ENCODE measurements at regions not wholly inside any gene's neighbourhood (a gene's known extent, or its start where the extent isn't known, plus 50 kb on each side); places are given as distances from the start of the nearest gene placed in this dataset.

- no peak for DNase-seq
Measured at GRCh38 chr4:3818371-3818770, 52.2 kb downstream of the ADRA2C start.

GRCh38 chr4:3819210-3819919 lies 53.2 kb downstream of the ADRA2C start:
- no peak for DNase-seq

GRCh38 chr4:3820016-3820805 lies 54.0 kb downstream of the ADRA2C start:
- no peak for DNase-seq

- DNase-seq, result no peak
Measured at GRCh38 chr4:3820806-3821579, 54.8 kb downstream of the ADRA2C start.

GRCh38 chr4:3821580-3822229 lies 55.5 kb downstream of the ADRA2C start:
- DNase-seq, result no peak

GRCh38 chr4:3822230-3822947 lies 56.2 kb downstream of the ADRA2C start:
- DNase-seq, result no peak

GRCh38 chr4:3823496-3824341 lies 57.5 kb downstream of the ADRA2C start:
- no peak for DNase-seq

GRCh38 chr4:3824521-3825270 lies 58.5 kb downstream of the ADRA2C start:
- no peak for DNase-seq

- no peak for DNase-seq
Measured at GRCh38 chr4:3825530-3825929, 59.3 kb downstream of the ADRA2C start.

- DNase-seq, result no peak
Measured at GRCh38 chr4:3826247-3827172, 60.3 kb downstream of the ADRA2C start.

GRCh38 chr4:3827616-3828492 lies 61.7 kb downstream of the ADRA2C start:
- no peak for DNase-seq

GRCh38 chr4:3828546-3828945 lies 62.4 kb downstream of the ADRA2C start:
- no peak for DNase-seq

GRCh38 chr4:3829211-3829955 lies 63.2 kb downstream of the ADRA2C start:
- no peak for DNase-seq

GRCh38 chr4:3829956-3830773 lies 64.0 kb downstream of the ADRA2C start:
- no peak for DNase-seq

GRCh38 chr4:3830774-3831528 lies 64.8 kb downstream of the ADRA2C start:
- DNase-seq, result no peak

Data from activated gamma-delta T cell (primary cell).